SU-DHL-6 (cell line): ENCODE measurements at regions not wholly inside any gene's neighbourhood (a gene's known extent, or its start where the extent isn't known, plus 50 kb on each side); places are given as distances from the start of the nearest gene placed in this dataset.

Experiments used
- CTCF ChIP-seq: fragments of 200-600 bp; sonication (generic); IDR thresholded peaks from one replicate; pipeline ENCODE4 v1.5.1; 2017; ENCODE audit warnings: antibody characterized with exemption, mild to moderate bottlenecking, low read length, moderate library complexity; ENCODE audit not compliant: insufficient read depth, poor library complexity, severe bottlenecking
- EZH2phosphoT487 ChIP-seq: fragments of 200-600 bp; sonication (generic), shearing (Covaris generic); conservative IDR thresholded peaks from 2 replicates; pipeline ENCODE4 v1.6.1; 2018; ENCODE audit warnings: mild to moderate bottlenecking, antibody characterized with exemption, low read length, moderate library complexity, mixed read lengths

GRCh38 chr1:229853751-229854150 lies 213.3 kb upstream of the GALNT2 start:
- TF ChIP-seq EZH2phosphoT487, result no peak
- no peak for TF ChIP-seq CTCF
